ENCODE measurements at regions not wholly inside any gene's neighbourhood (a gene's known extent, or its start where the extent isn't known, plus 50 kb on each side); places are given as distances from the start of the nearest gene placed in this dataset.

DNA sequence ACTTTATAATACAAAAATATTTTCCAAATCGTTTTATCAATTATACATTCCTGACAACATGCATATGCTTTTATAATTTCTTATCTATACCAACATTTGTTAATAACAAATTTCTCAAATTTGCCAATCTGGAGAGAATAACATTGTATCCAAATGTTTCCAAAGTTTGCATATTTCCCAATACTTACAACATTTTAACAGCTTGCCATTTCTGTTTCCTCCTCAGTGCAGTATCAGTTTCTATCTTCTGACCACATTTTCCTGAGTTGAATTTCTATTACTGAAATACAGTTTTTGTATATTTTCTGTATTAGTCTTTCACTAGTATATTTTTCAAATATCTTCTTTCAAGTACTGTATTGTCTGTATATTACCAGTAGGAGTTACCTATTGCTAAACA is 1594.3 kb downstream of the PLA2G4A start:
- ATAC-seq (ENCODE audit: insufficient read depth, low FRiP score) (no peak), DNase-seq (peak in 1 of 3 donors; percentile 8)
- H3K4me1 ChIP-seq (ENCODE audit: control insufficient read depth in 5 of 5, insufficient read depth in 5 of 5, low read length in 5 of 5), result peaks cover 0 to 5% (median 0%) of the 10 kb centered on the region in 5 donors
- WGBS, 2 donors, result 54 to 62% methylated on average over 1 of the region's 1 CpG
- no peaks in the 10 kb centered on the region for H3K36me3 ChIP-seq (ENCODE audit: control insufficient read depth in 4 of 4, insufficient read depth in 4 of 4, low read length in 4 of 4)
- H3K9me3 ChIP-seq (ENCODE audit: control insufficient read depth in 4 of 4, insufficient read depth in 3 of 4, low read length in 3 of 4), result no peaks in the 10 kb centered on the region
- no peaks in the 10 kb centered on the region for H3K27me3 ChIP-seq (ENCODE audit: control insufficient read depth in 3 of 3, insufficient read depth in 3 of 3, low read length in 2 of 3)
- TF ChIP-seq, protein P1, sequence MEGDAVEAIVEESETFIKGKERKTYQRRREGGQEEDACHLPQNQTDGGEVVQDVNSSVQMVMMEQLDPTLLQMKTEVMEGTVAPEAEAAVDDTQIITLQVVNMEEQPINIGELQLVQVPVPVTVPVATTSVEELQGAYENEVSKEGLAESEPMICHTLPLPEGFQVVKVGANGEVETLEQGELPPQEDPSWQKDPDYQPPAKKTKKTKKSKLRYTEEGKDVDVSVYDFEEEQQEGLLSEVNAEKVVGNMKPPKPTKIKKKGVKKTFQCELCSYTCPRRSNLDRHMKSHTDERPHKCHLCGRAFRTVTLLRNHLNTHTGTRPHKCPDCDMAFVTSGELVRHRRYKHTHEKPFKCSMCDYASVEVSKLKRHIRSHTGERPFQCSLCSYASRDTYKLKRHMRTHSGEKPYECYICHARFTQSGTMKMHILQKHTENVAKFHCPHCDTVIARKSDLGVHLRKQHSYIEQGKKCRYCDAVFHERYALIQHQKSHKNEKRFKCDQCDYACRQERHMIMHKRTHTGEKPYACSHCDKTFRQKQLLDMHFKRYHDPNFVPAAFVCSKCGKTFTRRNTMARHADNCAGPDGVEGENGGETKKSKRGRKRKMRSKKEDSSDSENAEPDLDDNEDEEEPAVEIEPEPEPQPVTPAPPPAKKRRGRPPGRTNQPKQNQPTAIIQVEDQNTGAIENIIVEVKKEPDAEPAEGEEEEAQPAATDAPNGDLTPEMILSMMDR (IDR thresholded peaks at IDR 0.05; ENCODE audit: control extremely low read depth, extremely low read depth), result no peak
- no peak overlapping the region for H3K4me3 ChIP-seq
- H3K9ac ChIP-seq (ENCODE audit: insufficient read depth in 1 of 2, low read length in 2 of 2), result no peak overlapping the region
- no peak overlapping the region for H3K27ac ChIP-seq (ENCODE audit: low read depth in 1 of 2, low read length in 1 of 2)

GRCh38 chr1:188424176-188424575 is 1595.4 kb downstream of the PLA2G4A start:
- DNase-seq, result peak; percentile 14 to 84 (median 83)
- H3K27me3 ChIP-seq (ENCODE audit: control insufficient read depth in 3 of 3, insufficient read depth in 3 of 3, low read length in 2 of 3), result no peaks in the 10 kb centered on the region

GRCh38 chr1:188425687-188426086 is 1596.9 kb downstream of the PLA2G4A start:
- TF ChIP-seq, protein P1 (IDR thresholded peaks at IDR 0.05; ENCODE audit: control extremely low read depth, extremely low read depth), result no peak
- H3K36me3 ChIP-seq (ENCODE audit: control insufficient read depth in 4 of 4, insufficient read depth in 4 of 4, low read length in 4 of 4), result no peaks in the 10 kb centered on the region
- ATAC-seq (ENCODE audit: insufficient read depth, low FRiP score) (no peak), DNase-seq (no peak)
- H3K9me3 ChIP-seq (ENCODE audit: control insufficient read depth in 4 of 4, insufficient read depth in 3 of 4, low read length in 3 of 4), result no peaks in the 10 kb centered on the region
- H3K27ac ChIP-seq (ENCODE audit: low read depth in 1 of 2, low read length in 1 of 2), result no peak overlapping the region
- no peak overlapping the region for H3K9ac ChIP-seq (ENCODE audit: insufficient read depth in 1 of 2, low read length in 2 of 2)
- no peaks in the 10 kb centered on the region for H3K27me3 ChIP-seq (ENCODE audit: control insufficient read depth in 3 of 3, insufficient read depth in 3 of 3, low read length in 2 of 3)
- no peak overlapping the region for H3K4me3 ChIP-seq
- H3K4me1 ChIP-seq (ENCODE audit: control insufficient read depth in 5 of 5, insufficient read depth in 5 of 5, low read length in 5 of 5), result peaks cover 0 to 5% (median 0%) of the 10 kb centered on the region in 5 donors
- 60 to 65% methylated on average over 4 of the region's 4 CpGs for whole genome bisulfite sequencing, 2 donors

More at GRCh38 chr1:188424176-188424575, 1595.4 kb downstream of the PLA2G4A start:
- no peak for ATAC-seq (ENCODE audit: insufficient read depth, low FRiP score)
- Histone ChIP-seq H3K27ac (ENCODE audit: low read depth in 1 of 2, low read length in 1 of 2) (no peak overlapping the region), H3K36me3 (ENCODE audit: control insufficient read depth in 4 of 4, insufficient read depth in 4 of 4, low read length in 4 of 4) (no peaks in the 10 kb centered on the region), H3K4me1 (ENCODE audit: control insufficient read depth in 5 of 5, insufficient read depth in 5 of 5, low read length in 5 of 5) (peaks cover 0 to 5% (median 0%) of the 10 kb centered on the region in 5 donors), H3K9me3 (ENCODE audit: control insufficient read depth in 4 of 4, insufficient read depth in 3 of 4, low read length in 3 of 4) (no peaks in the 10 kb centered on the region), H3K4me3 (no peak overlapping the region), H3K9ac (ENCODE audit: insufficient read depth in 1 of 2, low read length in 2 of 2) (no peak overlapping the region)
- TF ChIP-seq, protein P1 (IDR thresholded peaks at IDR 0.05; ENCODE audit: control extremely low read depth, extremely low read depth), result no peak
- 79 to 81% methylated on average over 1 of the region's 1 CpG for WGBS, 2 donors

- H3K4me1 ChIP-seq (ENCODE audit: control insufficient read depth in 5 of 5, insufficient read depth in 5 of 5, low read length in 5 of 5), result peaks cover 0 to 5% (median 0%) of the 10 kb centered on the region in 5 donors
- no peaks in the 10 kb centered on the region for H3K27me3 ChIP-seq (ENCODE audit: control insufficient read depth in 3 of 3, insufficient read depth in 3 of 3, low read length in 2 of 3)
- DNase-seq (no peak), ATAC-seq (ENCODE audit: insufficient read depth, low FRiP score) (no peak)
- H3K27ac ChIP-seq (ENCODE audit: low read depth in 1 of 2, low read length in 1 of 2), result no peak overlapping the region
- no peak overlapping the region for H3K9ac ChIP-seq (ENCODE audit: insufficient read depth in 1 of 2, low read length in 2 of 2)
- H3K9me3 ChIP-seq (ENCODE audit: control insufficient read depth in 4 of 4, insufficient read depth in 3 of 4, low read length in 3 of 4), result no peaks in the 10 kb centered on the region
- TF ChIP-seq, protein P1 (IDR thresholded peaks at IDR 0.05; ENCODE audit: control extremely low read depth, extremely low read depth), result no peak
- H3K36me3 ChIP-seq (ENCODE audit: control insufficient read depth in 4 of 4, insufficient read depth in 4 of 4, low read length in 4 of 4), result no peaks in the 10 kb centered on the region
- no peak overlapping the region for H3K4me3 ChIP-seq
These were observed 1597.8 kb downstream of the PLA2G4A start for GRCh38 chr1:188426561-188426960.
